HG03064 (cell line): ENCODE measurements at regions not wholly inside any gene's neighbourhood (a gene's known extent, or its start where the extent isn't known, plus 50 kb on each side); places are given as distances from the start of the nearest gene placed in this dataset.

Experiments used
- ATAC-seq: cut with Tn5 transposase; IDR thresholded peaks from one replicate; pipeline ENCODE4 v1.9.1; 2021; ENCODE audit warnings: low read depth; ENCODE audit not compliant: unreplicated experiment

- no peak for ATAC-seq
These were observed 188.8 kb downstream of the SNX19 start for GRCh38 chr11:130727157-130728119.

- no peak for ATAC-seq
These were observed 187.8 kb downstream of the SNX19 start for GRCh38 chr11:130728185-130729180.

- ATAC-seq, result no peak
These were observed 187.1 kb downstream of the SNX19 start for GRCh38 chr11:130729193-130729592.

DNA sequence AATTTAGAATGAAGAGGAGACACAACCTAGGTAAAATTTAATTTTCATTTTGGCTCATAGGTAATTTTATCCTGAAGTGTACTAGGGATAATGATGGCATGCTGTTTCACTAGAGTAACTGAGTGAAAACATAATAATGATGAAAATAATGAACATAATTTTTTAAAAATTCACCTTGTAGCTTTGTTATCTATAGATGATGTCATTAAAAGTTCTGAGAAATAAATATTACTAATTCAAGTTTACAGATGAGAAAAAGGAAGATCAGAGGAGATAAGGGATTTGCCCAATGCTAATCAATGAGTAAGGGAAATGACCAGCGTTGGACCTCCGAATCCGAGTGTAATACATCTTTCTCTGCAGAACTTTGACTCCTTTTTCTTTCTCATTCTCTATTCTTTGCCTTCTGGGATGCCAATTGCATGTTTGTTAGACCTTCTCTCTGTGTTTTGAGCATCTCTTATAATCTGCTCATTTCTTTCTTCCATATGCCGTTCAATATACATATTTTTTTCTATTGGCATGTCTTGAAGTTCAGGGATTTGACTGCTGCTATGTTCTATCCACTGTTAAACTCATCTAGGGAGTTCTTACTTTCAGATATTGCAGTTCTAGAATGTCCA, 186.5 kb downstream of the SNX19 start:
- no peak for ATAC-seq

GRCh38 chr11:130731401-130731800, 184.9 kb downstream of the SNX19 start:
- no peak for ATAC-seq

DNA sequence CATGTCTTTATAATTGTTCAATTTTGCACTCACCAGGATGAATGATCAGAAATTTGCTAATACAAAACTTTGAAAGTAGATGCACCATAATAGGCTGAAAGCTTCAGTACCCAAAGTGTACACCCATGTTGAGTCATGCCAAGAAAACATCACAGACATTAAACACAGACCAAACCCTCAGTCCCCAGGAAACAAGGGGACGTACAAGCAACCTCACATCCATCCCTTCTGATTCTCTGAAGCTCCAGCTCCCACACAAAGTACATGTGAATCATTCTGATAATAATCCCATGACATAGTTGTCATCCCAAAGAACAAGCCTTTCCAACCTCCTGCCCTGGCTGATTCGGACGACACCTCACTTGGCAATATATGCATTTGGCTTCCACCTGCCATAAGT, 183.8 kb downstream of the SNX19 start:
- no peak for ATAC-seq

DNA sequence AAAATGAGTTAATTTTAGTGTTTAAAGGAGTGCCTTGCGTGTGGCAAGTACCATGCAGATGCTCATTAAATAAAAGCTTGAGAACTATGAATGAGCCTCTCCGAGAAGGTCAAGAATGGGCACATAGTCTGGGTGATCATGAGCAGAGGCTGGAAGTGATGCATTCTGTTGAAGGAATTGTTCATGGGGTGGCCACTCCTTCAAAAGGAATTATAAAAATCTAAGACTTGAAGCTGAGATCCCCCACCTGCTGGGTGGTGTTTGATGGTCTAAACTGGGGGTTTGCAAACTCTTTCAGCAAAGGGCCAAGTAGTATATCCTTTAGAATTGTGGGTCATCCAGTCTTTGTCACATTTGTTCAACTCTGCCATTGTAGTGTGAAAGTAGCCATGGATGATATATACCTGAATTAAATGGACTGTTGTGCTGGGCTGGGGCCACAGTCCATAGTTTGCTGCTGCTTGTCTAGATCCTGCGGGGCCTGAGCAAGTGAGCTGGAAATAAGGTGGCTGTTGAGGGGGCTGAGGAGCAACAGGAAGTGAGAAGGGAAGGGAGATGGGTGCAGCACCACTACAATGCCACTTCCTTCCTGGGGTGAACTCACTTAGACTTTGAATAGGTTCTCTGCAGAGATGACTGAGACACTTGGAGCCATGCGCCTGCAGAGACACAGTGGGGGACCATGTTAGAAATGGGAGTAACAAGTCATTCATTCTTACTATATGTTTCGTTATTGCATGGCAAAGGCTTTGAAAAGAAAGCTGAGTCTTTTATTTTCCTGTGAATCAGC, 179.0 kb downstream of the SNX19 start:
- ATAC-seq, result no peak

GRCh38 chr11:130737866-130738431, 178.3 kb downstream of the SNX19 start:
- ATAC-seq, result no peak

DNA sequence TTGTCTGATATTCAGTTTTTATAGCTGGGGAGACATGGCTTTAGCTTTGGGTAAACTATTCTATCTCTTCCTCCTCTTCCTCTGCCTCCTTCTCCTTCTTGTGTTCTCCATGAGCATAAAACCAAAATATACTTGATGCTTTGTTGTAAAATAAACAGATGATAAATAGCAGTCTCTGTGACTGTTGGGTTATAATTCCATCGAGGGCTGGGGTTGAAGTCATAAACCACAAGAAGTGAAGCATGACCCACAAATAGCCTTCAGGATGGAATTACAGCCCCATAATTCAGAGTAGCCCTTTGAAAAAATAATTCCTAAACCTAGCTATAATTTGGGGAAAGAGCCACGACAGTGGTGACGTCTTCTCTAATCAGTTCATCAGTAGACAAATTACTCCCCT, 177.7 kb downstream of the SNX19 start:
- ATAC-seq, result no peak

DNA sequence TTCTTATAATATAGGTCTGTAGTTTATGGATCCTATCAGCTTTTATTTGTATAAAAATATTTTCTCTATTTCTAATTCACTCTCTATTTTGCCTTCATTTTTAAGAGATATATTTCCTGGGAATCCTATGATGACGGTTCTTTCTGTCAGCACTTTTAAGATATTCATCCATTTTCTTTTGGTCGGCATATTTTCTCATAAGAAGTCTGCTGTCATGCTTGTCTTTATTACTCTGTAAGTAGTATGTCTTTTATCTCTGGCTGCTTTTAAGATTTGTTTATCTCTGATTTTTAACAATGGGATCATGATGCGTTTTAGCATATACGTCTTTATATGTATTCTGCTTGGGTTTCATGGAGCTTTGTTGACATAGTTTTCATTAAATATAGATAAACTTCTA, 175.5 kb downstream of the SNX19 start:
- no peak for ATAC-seq

GRCh38 chr11:130744794-130745193, 171.5 kb downstream of the SNX19 start:
- ATAC-seq, result no peak

GRCh38 chr11:130749216-130749615, 167.1 kb downstream of the SNX19 start:
- no peak for ATAC-seq

DNA sequence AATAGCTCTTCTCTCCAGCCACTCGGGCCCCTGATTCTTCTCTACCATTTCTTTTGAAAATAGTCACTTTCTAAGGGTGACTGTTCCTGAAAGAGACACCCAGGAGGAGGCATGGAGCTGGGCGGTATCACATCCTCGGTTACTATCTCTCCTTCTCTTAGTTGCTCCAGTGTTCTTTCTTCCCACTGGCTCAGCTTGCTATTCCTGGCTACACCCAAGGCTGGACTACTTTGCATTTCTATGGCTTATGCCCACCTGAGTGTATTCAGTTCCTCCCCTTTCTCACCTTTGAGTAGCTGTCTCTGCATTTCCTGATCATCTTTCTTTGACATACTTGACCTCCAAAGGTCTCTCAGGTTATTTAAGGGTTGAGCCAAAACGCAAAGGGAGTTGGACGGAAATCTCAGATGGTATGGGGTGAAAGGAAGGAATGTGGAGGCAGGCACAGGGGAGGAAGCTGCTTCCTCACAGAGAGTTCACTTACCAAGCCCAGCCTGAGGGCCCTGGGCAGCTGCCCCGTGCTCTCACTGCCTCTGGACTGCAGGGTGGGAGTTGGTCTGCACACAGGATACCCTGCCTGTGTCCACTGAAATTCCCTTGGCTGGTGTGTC, 155.7 kb downstream of the SNX19 start:
- ATAC-seq, result no peak

- no peak for ATAC-seq
These were observed 154.6 kb downstream of the SNX19 start for GRCh38 chr11:130761560-130762220.

- ATAC-seq, result no peak
These were observed 153.6 kb downstream of the SNX19 start for GRCh38 chr11:130762638-130763037.

DNA sequence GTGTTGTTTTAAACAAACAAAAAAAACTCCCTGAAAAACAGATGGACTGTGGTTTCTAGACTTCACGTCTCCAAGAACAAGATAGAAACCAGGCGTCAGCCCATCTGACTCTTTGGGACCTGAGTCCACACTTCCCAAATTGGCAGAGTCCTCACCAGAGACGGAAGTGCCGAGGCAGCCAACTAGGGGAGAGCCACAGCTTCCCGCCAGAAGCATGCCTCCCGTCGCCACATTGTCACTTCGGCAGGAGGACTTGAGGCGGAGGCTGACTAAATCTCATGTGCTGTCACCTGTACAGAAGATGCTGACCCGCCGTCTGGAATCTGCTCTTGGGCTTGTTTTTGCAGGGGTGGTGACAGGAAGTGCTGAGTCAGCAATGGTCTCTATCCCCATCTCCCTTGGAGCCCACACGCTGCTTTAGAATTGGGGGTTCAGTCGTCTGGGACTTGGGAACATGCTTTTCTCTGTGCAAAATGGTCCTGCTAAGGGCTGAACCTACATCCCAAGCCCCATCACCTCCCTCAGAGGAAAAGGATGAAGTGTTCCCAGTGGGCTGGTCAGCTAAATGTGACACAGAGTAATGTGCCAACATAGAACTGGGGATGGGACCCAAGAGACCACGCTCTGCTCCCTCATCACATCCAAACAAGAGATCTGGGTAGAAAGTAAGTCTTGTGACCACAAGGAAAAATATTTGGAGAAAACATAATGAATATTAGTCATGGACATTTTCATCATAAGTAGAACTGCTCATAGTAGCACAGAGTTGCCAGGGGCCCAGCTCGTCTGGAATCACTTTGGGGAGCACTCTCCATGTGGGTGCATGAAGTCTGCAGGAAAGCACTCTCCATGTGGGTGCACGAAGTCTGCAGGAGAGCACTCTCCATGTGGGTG, 152.9 kb downstream of the SNX19 start:
- ATAC-seq, result no peak

GRCh38 chr11:130765406-130765805, 150.9 kb downstream of the SNX19 start:
- ATAC-seq, result no peak
